Activated CD4-positive, alpha-beta memory T cell treated with anti-CD3 and anti-CD28 coated beads for 36 hours (primary cell): ENCODE measurements at regions not wholly inside any gene's neighbourhood (a gene's known extent, or its start where the extent isn't known, plus 50 kb on each side); places are given as distances from the start of the nearest gene placed in this dataset.
"Not testable (repeated sequence)": the region's sequence is repeated elsewhere in the genome, so short reads cannot be mapped to it uniquely, and the experiment has no call there.

Experiments used
- CTCF ChIA-PET: fragments of 350-600 bp; sonication (Branson Sonifier 250); formaldehyde crosslinking; loops from one replicate; lab custom pipeline; 2021; ENCODE audit warnings: antibody characterized with exemption, inconsistent platforms; lab: Charles Lee
- POLR2A ChIA-PET: fragments of 350-600 bp; sonication (Branson Sonifier 250); formaldehyde crosslinking; loops from one replicate; lab custom pipeline; 2021; ENCODE audit warnings: antibody characterized with exemption; lab: Charles Lee
- DNase-seq: peaks from one replicate; pipeline ENCODE4 v3.0.0-alpha.2; 2020
- H3K27ac Mint-ChIP-seq: one replicate; pipeline ENCODE4 v1.8.0; 2021; ENCODE audit warnings: mixed read lengths
- H3K27me3 Mint-ChIP-seq: one replicate; pipeline ENCODE4 v1.8.0; 2021; ENCODE audit warnings: mixed read lengths
- H3K36me3 Mint-ChIP-seq: one replicate; pipeline ENCODE4 v1.8.0; 2021; ENCODE audit warnings: mixed read lengths
- H3K4me1 Mint-ChIP-seq: one replicate; pipeline ENCODE4 v1.8.0; 2021; ENCODE audit warnings: low read depth, mixed read lengths
- H3K4me3 Mint-ChIP-seq: one replicate; pipeline ENCODE4 v1.8.0; 2021; ENCODE audit warnings: mild to moderate bottlenecking, mixed read lengths
- H3K9me3 Mint-ChIP-seq: one replicate; pipeline ENCODE4 v1.8.0; 2021; ENCODE audit warnings: mixed read lengths
- intact Hi-C: fragments of 100-400 bp; cut with micrococcal nuclease; formaldehyde crosslinking; loops from one replicate; pipeline ENCODE4 v1.15.1; 2023

GRCh38 chr7:66505531-66506451, 122.9 kb upstream of the KCTD7 start:
- peaks cover 3% of the 10 kb centered on the region for H3K4me1 Mint-ChIP-seq
- peak; percentile 51 for DNase-seq
- ChIA-PET POLR2A (interaction anchor here (0.6 kb wide), 1 partner anchor 16 kb away, joined by 3 read pairs; no protein-coding TSS in a partner anchor), CTCF (interaction anchor here (1.0 kb wide), 1 partner anchor 92 kb away, joined by 3 read pairs; no protein-coding TSS in a partner anchor)
- no peak overlapping the region for H3K4me3 Mint-ChIP-seq
- intact Hi-C loops: no loop called here
- no peaks in the 10 kb centered on the region for H3K36me3 Mint-ChIP-seq
- no peaks in the 10 kb centered on the region for H3K9me3 Mint-ChIP-seq
- peaks cover 3% of the 10 kb centered on the region for H3K27me3 Mint-ChIP-seq
- H3K27ac Mint-ChIP-seq: no peak overlapping the region

GRCh38 chr7:66506703-66507102, 122.0 kb upstream of the KCTD7 start:
- H3K9me3 Mint-ChIP-seq, CTCF ChIA-PET, H3K27me3 Mint-ChIP-seq, H3K4me3 Mint-ChIP-seq, DNase-seq, H3K4me1 Mint-ChIP-seq, H3K36me3 Mint-ChIP-seq, H3K27ac Mint-ChIP-seq, intact Hi-C loops: not testable (repeated sequence)
- POLR2A ChIA-PET: interaction anchor here (0.6 kb wide), 1 partner anchor 15 kb away, joined by 3 read pairs; no protein-coding TSS in a partner anchor

- no peak overlapping the region for H3K4me3 Mint-ChIP-seq
- no peak overlapping the region for H3K27ac Mint-ChIP-seq
- no peak for DNase-seq
- H3K36me3 Mint-ChIP-seq: no peaks in the 10 kb centered on the region
- no peaks in the 10 kb centered on the region for H3K9me3 Mint-ChIP-seq
- intact Hi-C loops: no loop called here
- peaks cover 3% of the 10 kb centered on the region for H3K4me1 Mint-ChIP-seq
- POLR2A ChIA-PET: no interaction called here
- CTCF ChIA-PET: no interaction called here
- H3K27me3 Mint-ChIP-seq: peaks cover 3% of the 10 kb centered on the region
These were observed 120.9 kb upstream of the KCTD7 start for GRCh38 chr7:66507764-66508296.

GRCh38 chr7:66508431-66508830, 120.2 kb upstream of the KCTD7 start:
- H3K27ac Mint-ChIP-seq: no peak overlapping the region
- H3K27me3 Mint-ChIP-seq: peaks cover 3% of the 10 kb centered on the region
- ChIA-PET POLR2A (no interaction called here), CTCF (no interaction called here)
- H3K4me1 Mint-ChIP-seq: peaks cover 3% of the 10 kb centered on the region
- H3K4me3 Mint-ChIP-seq: no peak overlapping the region
- no peak for DNase-seq
- intact Hi-C loops: no loop called here
- H3K9me3 Mint-ChIP-seq: no peaks in the 10 kb centered on the region
- H3K36me3 Mint-ChIP-seq: no peaks in the 10 kb centered on the region

GRCh38 chr7:66514050-66514449, 114.6 kb upstream of the KCTD7 start:
- no peaks in the 10 kb centered on the region for H3K9me3 Mint-ChIP-seq
- intact Hi-C loops: no loop called here

GRCh38 chr7:66517212-66517909, 111.3 kb upstream of the KCTD7 start:
- Mint-ChIP-seq H3K9me3 (no peaks in the 10 kb centered on the region), H3K27ac (no peak overlapping the region), H3K4me3 (no peak overlapping the region), H3K4me1 (no peaks in the 10 kb centered on the region), H3K36me3 (no peaks in the 10 kb centered on the region), H3K27me3 (no peaks in the 10 kb centered on the region)
- no peak for DNase-seq
- ChIA-PET POLR2A (no interaction called here), CTCF (interaction anchor here (0.6 kb wide), 1 partner anchor 226 kb away, joined by 5 read pairs; no protein-coding TSS in a partner anchor)
- intact Hi-C loops: no loop called here

More at GRCh38 chr7:66514050-66514449, 114.6 kb upstream of the KCTD7 start:
- DNase-seq: no peak
- CTCF ChIA-PET: interaction anchor here (0.7 kb wide), 1 partner anchor 19 kb away, joined by 3 read pairs; no protein-coding TSS in a partner anchor
- Mint-ChIP-seq H3K4me3 (no peak overlapping the region), H3K27me3 (no peaks in the 10 kb centered on the region), H3K36me3 (no peaks in the 10 kb centered on the region), H3K27ac (no peak overlapping the region), H3K4me1 (no peaks in the 10 kb centered on the region)
- POLR2A ChIA-PET: no interaction called here

GRCh38 chr7:66518151-66518691, 110.5 kb upstream of the KCTD7 start:
- H3K4me1 Mint-ChIP-seq: no peaks in the 10 kb centered on the region
- intact Hi-C loops: no loop called here
- H3K9me3 Mint-ChIP-seq: no peaks in the 10 kb centered on the region
- H3K27ac Mint-ChIP-seq: no peak overlapping the region
- no peaks in the 10 kb centered on the region for H3K27me3 Mint-ChIP-seq
- POLR2A ChIA-PET: no interaction called here
- CTCF ChIA-PET: no interaction called here
- H3K36me3 Mint-ChIP-seq: no peaks in the 10 kb centered on the region
- H3K4me3 Mint-ChIP-seq: no peak overlapping the region
- no peak for DNase-seq

- Mint-ChIP-seq H3K4me1 (no peaks in the 10 kb centered on the region), H3K36me3 (no peaks in the 10 kb centered on the region), H3K4me3 (no peak overlapping the region), H3K9me3 (no peaks in the 10 kb centered on the region), H3K27ac (no peak overlapping the region), H3K27me3 (no peaks in the 10 kb centered on the region)
- DNase-seq: no peak
- intact Hi-C loops: no loop called here
- CTCF ChIA-PET: no interaction called here
- POLR2A ChIA-PET: interaction anchor here (0.8 kb wide), 1 partner anchor 15 kb away, joined by 3 read pairs; no protein-coding TSS in a partner anchor
These were observed 107.0 kb upstream of the KCTD7 start for GRCh38 chr7:66521675-66522074.

GRCh38 chr7:66522518-66522917, 106.2 kb upstream of the KCTD7 start:
- ChIA-PET CTCF (no interaction called here), POLR2A (interaction anchor here (0.5 kb wide), 1 partner anchor 120 kb away, joined by 3 read pairs; no protein-coding TSS in a partner anchor)
- Mint-ChIP-seq H3K36me3 (no peaks in the 10 kb centered on the region), H3K27me3 (no peaks in the 10 kb centered on the region), H3K9me3 (no peaks in the 10 kb centered on the region), H3K4me3 (no peak overlapping the region), H3K4me1 (no peaks in the 10 kb centered on the region), H3K27ac (no peak overlapping the region)
- intact Hi-C loops: no loop called here
- peak; percentile 32 for DNase-seq

GRCh38 chr7:66523409-66523808, 105.3 kb upstream of the KCTD7 start:
- intact Hi-C loops: no loop called here
- ChIA-PET CTCF (no interaction called here), POLR2A (no interaction called here)
- Mint-ChIP-seq H3K4me1 (no peaks in the 10 kb centered on the region), H3K27me3 (no peaks in the 10 kb centered on the region), H3K4me3 (no peak overlapping the region), H3K9me3 (no peaks in the 10 kb centered on the region), H3K27ac (no peak overlapping the region), H3K36me3 (no peaks in the 10 kb centered on the region)
- DNase-seq: no peak

- Mint-ChIP-seq H3K9me3 (no peaks in the 10 kb centered on the region), H3K4me3 (no peak overlapping the region), H3K27me3 (no peaks in the 10 kb centered on the region), H3K4me1 (no peaks in the 10 kb centered on the region), H3K36me3 (peaks cover 2% of the 10 kb centered on the region), H3K27ac (no peak overlapping the region)
- ChIA-PET CTCF (no interaction called here), POLR2A (no interaction called here)
- no peak for DNase-seq
- intact Hi-C loops: no loop called here
These were observed 103.9 kb upstream of the KCTD7 start for GRCh38 chr7:66524738-66525137.

GRCh38 chr7:66526782-66527181, 101.9 kb upstream of the KCTD7 start:
- H3K27me3 Mint-ChIP-seq, POLR2A ChIA-PET, H3K27ac Mint-ChIP-seq, CTCF ChIA-PET, H3K9me3 Mint-ChIP-seq, H3K36me3 Mint-ChIP-seq, DNase-seq, intact Hi-C loops, H3K4me3 Mint-ChIP-seq, H3K4me1 Mint-ChIP-seq: not testable (repeated sequence)
